Stimulated activated CD8-positive, alpha-beta memory T cell treated with anti-CD3 and anti-CD28 coated beads, Interleukin-12 subunit alpha, Interleukin-12 subunit beta, amount 100 ng/mL, for 4 hours (primary cell): ENCODE measurements at regions not wholly inside any gene's neighbourhood (a gene's known extent, or its start where the extent isn't known, plus 50 kb on each side); places are given as distances from the start of the nearest gene placed in this dataset.

Source experiments
- DNase-seq: peaks from one replicate; pipeline ENCODE4 v3.0.0-alpha.2; 2020; ENCODE audit warnings: low read depth

DNA sequence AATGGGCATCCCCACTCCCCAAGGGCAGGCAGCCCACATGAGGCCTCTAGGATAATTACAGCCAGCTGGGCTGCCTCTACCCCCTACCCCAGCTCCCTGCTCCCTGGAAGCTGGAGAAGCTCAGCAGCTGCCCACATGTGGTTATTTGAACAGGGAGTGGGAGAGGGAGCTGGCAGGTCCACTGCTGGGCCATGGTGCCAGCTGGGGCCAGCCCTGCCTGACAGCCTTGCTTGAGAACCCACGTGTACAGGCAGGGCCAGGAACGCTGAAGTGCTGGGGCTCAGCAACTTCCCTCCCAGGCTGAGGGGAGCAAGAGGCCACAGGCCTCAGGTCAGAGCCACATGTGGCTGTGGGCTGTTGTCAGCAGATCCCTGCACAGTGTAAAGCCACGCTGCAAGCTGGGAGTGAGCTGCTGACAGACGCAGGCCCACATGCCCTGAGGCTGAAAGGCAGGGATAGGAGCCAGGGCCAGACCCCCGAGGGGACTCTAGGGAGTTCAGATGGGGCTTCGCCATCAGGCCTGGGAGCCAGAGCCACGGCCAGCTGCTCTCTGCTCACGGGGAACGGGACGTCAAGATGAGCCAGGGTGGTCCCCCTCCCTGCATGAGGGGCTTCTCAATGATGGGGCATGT is 129.0 kb downstream of the SYF2 start:
- no peak for DNase-seq

DNA sequence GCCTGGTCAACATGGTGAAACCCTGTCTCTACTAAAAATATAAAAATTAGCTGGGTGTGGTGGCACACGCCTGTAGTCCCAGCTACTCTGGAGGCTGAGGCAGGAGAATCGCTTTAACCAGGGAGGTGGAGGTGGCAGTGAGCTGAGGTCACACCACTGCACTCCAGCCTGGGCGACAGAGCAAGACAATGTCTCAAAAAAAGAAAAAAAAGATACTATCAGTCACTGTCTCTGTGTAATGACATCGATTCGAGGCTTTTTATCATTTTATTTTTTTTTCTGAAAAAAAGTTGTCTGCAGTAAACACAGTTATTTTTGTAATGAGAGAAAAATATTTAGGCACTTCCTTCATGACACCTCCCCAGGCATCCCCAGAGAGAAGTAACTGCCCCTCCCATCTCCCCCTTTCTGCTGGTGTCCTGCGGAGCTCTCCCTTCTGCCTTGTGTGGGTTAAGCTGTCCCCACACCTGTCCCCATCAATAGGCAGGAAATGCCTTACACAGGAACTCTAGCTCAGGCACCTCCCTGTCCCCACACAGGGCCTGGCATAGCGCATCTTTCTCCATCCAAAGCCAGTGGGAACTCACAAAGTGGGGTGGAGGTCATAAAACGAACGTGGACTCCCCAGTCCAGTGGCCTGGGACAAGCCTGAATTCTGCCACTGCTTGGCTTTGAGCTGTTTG is 132.0 kb downstream of the SYF2 start:
- DNase-seq: no peak

DNA sequence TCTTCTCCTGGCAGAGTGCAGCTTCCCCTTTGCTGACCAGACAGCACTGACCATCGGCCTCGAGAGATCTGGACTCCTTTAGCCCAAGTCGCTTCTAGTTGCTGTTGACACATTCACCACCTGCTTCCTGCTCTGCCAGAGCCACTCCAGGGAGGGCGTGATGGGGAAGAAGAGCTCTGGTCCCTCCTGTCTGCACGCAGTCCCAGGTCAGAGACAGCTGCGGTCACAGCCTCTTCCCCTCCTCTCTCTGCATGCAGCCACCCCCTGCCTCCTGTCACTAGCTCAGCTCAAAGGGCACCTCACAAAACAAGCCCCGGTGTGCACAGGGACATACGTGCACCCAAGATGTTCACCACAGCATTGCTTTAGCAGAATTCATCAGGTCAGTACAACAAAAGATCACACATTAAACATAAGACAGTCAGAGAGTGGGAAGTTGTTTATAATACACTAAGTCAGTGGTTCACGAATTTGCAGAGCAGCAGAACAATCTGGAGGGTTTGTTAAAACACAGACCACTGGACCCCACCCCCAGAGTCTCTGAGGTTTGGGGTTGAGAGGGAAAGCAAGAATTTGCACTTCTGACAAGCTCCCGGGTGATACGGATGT is 132.9 kb downstream of the SYF2 start:
- DNase-seq: peak; percentile 15

DNA sequence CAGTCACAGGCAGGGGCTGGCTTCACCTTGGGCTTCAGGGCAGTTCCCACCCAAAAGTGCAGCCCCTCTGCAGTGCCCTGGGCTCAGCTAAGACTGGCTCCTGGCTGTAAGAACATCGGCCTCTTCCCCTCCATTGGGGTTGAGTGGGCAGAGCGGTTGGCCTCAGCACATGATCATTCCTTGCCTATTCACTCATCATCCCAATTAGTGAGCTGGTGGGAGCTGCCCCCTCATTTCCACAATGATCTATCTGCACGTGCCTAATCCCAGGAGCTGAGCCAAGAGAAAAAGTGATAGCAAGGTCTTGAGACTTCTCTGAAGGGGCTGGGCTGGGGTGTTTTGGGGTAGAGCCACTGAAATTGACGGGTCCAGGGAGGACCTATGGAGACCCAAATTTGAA is 133.6 kb downstream of the SYF2 start:
- DNase-seq: no peak

DNA sequence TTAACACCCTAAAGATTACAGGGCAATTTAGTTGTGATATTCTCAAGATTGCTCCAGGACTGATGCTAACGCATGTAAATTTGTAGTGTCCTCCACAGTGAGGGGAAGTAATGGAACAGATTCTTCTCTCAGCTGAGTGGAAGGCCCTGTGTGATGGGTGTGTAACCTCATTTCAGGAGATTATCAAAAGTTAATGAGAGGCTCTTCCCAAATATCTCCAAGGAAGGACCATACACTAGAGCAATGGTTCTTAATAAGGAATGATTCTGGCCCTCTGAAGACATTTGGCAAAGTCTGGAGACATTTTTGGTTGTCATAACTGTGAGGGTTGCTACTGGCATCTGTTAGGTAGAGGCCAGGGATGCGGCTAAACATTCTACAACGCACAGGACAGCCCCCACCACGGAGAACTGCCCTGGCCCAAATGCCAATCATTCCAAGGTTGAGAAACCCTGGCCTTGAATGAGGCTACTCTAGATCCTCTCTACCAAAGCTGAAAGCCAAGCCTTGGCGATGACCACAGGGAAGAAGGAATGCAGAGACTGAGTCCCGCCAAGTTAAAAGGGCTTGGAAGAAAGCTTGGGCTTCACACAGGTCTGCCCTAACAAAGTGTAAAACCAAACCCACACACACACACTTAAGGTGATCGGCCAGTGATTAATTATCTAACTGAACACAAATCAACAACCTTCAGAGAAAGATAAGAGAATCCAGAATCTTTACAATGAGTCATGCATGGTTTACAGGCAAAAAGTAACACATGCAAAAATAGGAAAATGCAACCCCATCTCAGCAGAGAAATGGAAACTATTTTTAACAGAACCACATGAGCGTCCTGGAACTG is 135.8 kb downstream of the SYF2 start:
- DNase-seq: no peak

DNA sequence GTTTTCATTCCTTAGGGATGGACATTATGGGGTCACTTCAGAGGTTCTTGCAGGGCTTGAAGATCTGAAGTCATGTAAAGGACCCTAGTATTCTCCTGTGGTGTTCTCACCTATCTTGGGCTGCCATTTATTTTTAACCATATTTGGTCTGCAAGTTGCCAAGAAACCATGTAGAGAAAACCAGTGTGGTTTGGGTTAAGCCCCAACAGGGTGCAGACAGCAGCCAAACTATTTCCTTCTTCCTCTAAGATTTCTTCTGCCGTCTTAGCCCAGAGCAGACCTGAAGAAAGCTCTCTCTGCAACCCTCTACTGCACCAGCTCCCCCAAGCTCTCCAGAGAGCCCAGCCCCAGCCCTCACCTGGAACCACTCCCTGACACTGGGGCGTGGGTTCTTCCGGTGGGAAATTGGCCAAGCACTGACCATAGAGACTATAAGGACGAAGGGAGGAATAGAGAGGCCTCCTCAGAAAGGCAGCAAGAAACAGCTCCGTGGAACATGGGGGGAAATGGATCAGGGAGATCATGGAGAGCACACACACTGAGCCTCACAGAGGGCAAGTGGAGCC is 136.6 kb downstream of the SYF2 start:
- DNase-seq: no peak

DNA sequence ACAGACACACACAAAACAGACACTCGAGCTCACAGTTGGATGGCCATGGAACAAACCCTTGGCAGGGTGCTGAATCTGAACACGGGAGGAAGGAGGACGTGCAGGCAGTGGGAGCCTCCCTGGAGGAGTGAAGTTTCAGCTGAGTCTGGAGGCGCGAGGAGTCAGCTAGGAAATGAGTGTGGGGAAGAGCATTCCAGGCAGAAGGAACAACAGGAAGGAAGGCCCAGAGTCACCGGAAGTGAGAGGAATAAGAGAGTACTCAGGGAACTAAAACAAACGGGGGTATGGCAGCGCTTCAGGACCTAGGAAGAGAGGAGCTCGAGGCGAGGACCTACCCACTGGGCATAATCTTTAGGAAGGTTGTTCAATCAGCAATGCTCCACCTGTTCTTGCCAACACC is 137.3 kb downstream of the SYF2 start:
- no peak for DNase-seq

DNA sequence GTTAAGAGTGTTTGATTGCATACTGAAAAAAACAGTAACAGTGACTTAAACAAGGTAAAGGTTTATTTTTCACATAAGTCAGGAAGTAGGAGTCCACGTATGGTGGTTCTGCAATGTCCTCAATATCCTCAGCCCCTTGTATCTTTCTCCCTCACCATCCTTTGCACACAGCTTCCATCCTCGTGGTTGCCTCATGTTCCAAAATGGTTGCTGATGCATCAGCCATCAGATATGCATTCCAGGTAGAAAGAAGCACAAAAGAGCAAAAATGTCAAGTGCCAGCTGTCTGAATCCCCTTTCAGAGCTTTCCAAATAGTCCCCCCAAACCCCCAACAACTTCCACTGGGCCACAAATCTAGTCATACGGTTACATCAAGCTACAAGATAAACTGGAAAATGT is 138.1 kb downstream of the SYF2 start:
- no peak for DNase-seq

DNA sequence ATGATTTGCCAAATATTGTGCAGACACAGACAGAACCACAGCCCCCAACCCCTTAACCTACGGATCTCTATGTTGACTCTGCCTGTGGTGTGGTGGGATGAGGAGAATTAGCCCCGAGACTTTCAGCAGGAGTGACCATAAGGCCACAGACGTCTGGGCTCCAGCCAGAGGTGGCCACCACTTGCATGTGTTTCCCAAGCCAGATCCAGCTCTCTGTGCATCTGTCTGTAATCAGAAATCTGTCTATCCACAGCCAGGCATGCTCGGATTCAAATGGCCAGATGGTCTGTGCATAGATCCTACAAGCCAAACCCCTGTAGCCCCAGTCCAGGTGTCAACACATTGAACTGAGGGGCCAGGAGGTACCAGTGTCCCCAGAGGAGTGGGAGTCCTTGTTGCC is 140.6 kb downstream of the SYF2 start:
- DNase-seq: no peak

DNA sequence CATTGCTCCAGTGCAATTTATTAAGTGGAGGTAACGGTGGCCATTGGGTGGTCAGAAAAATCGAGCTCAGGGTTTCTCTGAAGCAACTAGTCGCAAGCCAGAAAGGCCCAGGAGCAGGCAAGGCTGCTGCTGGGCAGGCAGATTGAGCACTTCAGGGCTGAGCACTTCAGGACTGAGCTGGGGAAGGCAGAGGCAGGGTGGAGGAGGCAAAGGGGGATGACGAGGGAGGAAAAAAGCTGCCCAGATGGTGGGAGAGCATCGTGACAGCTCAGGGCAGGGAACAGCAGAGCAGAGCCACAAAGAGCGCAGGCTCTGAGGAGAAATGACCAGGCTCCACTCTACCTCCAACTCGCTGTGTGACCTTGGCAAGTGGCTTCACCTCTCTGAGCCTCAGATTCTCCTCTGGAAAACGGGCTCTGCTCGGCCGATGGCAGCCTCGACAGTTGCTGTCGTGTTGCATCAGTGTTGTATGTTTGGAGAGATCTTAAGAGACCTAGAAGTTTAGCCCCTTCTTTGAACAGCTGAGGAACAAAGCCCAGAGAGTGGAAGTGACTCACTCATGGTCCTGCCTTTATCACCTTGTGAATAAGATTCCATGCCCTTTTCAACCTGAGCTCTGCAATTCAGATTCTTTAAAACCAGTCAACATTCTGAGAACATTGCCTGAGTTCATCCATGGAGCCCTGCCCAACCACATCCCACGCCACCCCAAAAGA is 141.4 kb downstream of the SYF2 start:
- no peak for DNase-seq

DNA sequence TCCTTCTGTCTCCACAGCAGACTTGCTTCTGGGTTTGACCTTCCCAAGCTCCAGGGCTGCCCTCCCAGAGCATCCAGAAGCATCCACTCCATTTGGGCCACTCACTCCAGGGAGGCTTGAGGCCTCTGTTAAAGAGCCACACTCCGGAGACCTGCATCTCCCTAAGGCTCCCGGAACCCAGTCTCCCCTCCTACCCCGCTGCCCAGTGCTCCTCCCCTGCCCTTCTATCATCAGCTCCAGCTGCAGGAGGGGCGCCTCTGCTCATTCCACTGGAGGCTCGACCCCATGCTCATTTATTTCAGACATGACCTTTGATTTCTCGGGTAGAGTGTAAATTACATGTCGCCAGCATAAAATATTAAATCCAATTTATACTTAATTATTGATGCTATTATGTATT is 142.5 kb downstream of the SYF2 start:
- DNase-seq: no peak

DNA sequence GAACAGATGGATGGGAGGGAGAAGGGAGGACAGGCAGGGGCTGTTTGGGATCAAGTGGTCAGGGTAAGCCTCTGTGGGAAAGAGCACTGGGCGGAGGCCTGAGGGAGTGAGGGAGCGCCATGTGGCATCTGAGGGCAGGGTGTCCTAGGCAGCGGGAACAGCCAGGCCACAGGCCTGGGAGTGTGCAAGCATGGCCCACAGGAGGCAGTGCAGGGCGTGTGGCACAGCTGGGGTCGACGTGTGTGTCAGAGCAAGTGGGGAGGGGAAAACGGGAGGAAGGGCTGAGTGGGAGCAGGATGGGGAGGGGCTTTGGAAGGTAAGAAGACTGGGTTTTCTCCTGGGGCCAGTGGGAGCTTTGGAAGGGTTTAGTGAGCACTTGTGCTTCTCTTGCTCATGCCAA is 143.4 kb downstream of the SYF2 start:
- DNase-seq: no peak

DNA sequence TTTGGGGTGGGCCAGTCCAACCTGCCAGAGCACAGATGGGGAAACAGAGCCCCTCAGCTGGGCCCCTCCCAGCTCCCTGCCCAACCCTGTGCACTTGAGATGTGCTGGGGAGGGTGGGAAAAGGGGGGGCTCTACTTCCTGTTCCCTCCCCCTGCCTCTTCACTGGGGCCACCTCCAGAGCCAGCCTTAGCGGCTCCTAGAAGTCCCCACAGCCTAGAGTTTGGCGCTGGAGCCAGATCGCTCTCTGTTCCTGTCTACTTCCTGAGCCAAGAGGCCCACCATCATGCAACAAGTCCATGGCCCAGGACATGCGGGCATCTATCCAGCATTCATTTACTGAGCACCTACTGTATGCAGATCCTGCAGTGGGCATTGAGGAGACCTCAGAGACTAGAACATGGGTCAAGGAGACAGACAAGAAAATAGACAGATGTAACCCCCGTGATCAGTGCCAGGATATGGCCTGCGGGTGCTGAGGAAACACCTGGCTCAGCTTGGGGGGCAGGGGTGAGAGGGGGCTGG is 144.1 kb downstream of the SYF2 start:
- no peak for DNase-seq

DNA sequence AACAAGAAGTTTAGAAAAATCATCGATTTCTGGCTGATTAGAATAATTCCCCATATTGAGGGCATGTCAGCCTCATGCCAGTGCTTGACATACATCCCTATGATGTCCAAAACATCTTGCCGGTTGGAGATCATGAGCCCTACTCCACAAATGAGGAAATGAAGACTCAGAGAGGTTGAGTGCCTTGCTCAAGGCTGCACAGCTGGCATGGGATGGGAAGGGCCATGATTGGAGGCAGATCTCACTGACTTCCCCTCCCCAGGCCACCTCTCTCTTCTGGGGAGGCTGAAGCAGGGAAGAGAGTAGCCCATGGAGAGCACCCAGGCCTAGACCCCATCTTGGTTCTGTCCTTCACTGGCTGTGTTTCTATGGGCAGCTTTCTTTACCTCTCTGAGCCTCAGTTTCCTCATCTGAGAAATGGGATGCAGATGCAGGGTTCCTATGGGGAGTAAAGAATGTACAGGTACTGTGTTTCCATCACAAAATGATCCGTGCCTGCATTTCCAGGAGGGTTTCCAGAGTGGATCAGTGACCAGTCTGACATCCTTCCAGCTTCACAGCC is 145.7 kb downstream of the SYF2 start:
- DNase-seq: no peak

DNA sequence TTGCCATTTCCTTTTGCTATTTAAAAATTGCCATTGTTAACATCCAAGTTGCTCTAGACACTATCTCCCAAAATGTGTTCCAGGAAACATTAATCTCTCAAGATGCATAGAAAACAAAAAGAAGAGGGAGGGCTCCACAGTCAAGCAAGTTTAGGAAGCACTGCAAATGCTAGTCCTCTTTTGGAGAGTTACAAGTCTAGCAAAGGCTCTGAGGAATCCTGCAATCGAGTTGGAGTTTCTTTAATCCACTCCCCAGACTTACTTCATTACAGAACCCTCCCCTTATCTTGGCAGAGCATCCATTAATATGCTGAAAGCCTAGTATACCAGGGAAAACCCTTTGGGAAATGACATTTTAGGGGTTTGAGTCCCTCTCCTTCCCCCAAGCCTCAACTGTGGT is 147.9 kb downstream of the SYF2 start:
- DNase-seq: no peak

DNA sequence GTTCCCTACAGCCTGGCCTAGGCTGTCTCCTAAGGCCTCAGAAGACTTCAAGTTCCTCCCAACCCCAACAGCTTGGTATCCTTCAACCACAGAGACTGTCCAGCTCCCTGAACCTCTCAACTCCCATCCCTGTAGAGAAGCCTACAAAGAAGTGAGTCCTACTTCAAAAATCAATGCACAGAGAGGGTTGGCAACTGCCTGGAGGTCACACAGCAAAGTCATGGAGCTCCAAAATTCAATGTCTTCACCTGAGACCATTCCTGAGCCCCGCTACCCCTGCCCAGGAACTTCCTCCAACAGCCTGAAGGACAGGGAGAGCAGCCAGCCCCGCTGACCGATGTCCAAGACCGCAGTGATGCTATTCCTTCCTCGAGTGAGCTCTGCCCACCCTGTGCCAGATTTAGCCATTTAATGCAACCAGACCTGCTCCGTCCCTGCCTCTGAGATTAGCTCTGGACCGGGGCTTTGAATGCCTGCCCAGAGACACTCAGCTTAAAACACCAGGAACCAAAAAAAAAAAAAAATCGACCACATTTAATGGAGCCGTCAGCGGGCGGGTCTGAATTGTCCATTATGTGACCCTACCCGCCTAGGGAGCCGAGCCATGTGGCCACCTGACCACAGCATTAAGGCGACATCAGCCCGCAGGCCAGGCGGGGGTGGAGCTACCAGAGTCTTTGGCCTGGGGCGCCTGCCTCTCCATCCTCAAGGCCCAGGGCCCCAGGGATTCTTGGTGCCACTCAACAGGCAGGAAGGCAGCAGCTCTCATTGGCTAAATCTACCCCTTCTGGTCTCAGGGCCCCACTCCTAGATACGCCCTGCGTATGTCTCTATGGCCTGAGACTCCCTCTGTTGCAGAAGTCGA is 148.6 kb downstream of the SYF2 start:
- DNase-seq: no peak

DNA sequence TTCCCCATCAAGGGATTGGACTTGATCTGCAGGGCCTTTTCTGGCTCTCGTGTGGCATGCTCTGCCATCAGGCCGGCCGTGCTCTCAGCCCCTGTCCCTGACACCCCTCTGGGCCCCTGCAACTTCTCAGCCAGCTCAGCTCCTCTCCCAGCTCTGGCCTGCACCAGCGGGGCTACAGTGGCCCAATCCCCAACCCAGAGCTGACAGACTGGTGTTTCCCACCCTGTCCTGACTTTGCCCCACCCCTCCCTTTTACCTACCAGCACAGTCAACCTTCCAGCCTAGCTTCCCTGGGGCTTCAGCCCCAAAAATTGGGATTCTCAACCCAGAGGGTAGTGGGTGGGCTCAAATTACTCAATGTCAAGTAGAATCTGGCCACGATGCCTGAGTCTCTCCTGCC is 149.3 kb downstream of the SYF2 start:
- no peak for DNase-seq

DNA sequence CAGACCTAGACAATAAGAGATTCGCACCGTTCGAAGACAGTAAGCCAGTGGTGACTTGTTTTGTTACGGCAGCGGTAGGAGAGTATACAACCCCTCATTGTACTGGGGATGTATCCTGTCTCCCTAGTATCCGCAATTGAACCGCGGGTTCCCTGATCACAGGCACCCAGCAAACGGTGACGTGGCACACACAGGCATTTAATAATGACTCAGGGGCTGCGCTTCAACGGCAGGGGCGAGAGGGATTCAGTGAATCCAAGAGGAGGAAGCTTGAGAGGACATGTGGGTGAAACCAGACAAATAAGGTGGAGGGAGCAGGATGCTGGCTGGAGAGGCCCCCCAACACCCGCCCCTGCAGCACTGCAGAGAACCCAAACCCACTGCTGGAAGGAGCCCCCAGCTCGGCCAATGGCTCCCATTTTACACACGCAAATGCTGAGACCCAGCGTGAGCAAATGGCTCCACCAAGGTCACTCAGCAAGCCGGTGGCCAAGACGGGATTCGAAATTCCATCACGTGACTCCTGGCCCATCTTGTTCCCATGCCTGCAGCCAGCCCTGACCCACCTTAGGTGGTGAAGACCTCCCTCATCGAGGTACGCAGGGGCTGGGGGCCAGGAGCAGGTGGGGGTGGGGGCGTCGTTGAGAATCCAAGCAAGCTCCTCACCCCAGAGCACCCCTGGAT is 149.9 kb downstream of the SYF2 start:
- no peak for DNase-seq

DNA sequence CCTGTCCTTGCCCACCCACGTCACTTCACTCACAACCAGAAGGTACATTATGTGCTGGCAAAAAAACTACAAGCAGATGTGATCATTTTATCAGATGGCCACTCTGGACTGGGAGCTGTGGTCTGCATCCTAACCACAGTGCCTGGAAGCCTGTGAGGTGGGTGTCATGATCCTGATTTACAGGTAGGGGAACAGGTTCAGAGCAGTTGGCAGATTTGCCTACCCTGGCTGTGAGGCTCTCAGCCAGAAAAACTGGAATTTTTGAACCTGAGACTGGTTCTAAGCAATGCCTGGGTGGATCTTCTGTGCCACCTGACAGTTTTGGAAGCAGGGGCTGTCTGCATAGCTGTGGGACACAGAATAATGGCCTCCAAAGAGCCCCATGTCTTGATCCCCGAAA is 150.8 kb downstream of the SYF2 start:
- no peak for DNase-seq
